ENCODE measurements at regions not wholly inside any gene's neighbourhood (a gene's known extent, or its start where the extent isn't known, plus 50 kb on each side); places are given as distances from the start of the nearest gene placed in this dataset.

GRCh38 chr3:88259045-88259444 is 109.3 kb downstream of the C3orf38 start:
- Histone ChIP-seq H2AFZ (ENCODE audit: low read depth, low read length) (no peak overlapping the region), H3K4me2 (ENCODE audit: low read length) (no peak overlapping the region), H3K27ac (ENCODE audit: low read length) (no peak overlapping the region), H3K9ac (ENCODE audit: low read length) (no peak overlapping the region), H3K4me3 (ENCODE audit: low read length) (no peak overlapping the region), H4K20me1 (ENCODE audit: insufficient read depth) (no peaks in the 10 kb centered on the region), H3F3A (ENCODE audit: insufficient read depth, low read length, poor library complexity, severe bottlenecking) (peaks cover 2% of the 10 kb centered on the region), H3K27me3 (ENCODE audit: insufficient read depth, low read depth, low read length) (no peaks in the 10 kb centered on the region), H3K36me3 (ENCODE audit: insufficient read depth, low read length) (no peaks in the 10 kb centered on the region), H3K9me2 (ENCODE audit: insufficient read depth, low read length) (no peaks in the 10 kb centered on the region), H3K9me3 (ENCODE audit: low read length) (no peaks in the 10 kb centered on the region), H3K79me2 (replicated peaks; ENCODE audit: insufficient read depth, low read length) (no peaks in the 10 kb centered on the region)
- TF ChIP-seq EZH2 (IDR thresholded peaks at IDR 0.05; ENCODE audit: borderline replicate concordance, insufficient read depth, low read length, poor library complexity, severe bottlenecking) (no peak), RAD21 (conservative IDR thresholded peaks at IDR 0.05) (no peak), MXI1 (conservative IDR thresholded peaks at IDR 0.05; ENCODE audit: poor library complexity, severe bottlenecking) (no peak), POLR2AphosphoS5 (IDR thresholded peaks at IDR 0.05) (no peak), REST (IDR thresholded peaks at IDR 0.05; ENCODE audit: borderline replicate concordance) (no peak), TAF1 (IDR thresholded peaks at IDR 0.05; ENCODE audit: low read depth) (no peak), SMC3 (conservative IDR thresholded peaks at IDR 0.05; ENCODE audit: poor library complexity) (no peak), EP300 (conservative IDR thresholded peaks at IDR 0.05; ENCODE audit: poor library complexity, severe bottlenecking) (no peak), CTCF (IDR thresholded peaks at IDR 0.05; ENCODE audit: poor library complexity, severe bottlenecking) (no peak)

- Histone ChIP-seq H3K4me2 (ENCODE audit: low read length) (no peak overlapping the region), H3K27ac (ENCODE audit: low read length) (peak overlapping the region; percentile 54), H3K9me3 (ENCODE audit: low read length) (no peaks in the 10 kb centered on the region), H3K9me2 (ENCODE audit: insufficient read depth, low read length) (no peaks in the 10 kb centered on the region), H3K4me3 (ENCODE audit: low read length) (no peak overlapping the region), H4K20me1 (ENCODE audit: insufficient read depth) (no peaks in the 10 kb centered on the region), H3K9ac (ENCODE audit: low read length) (no peak overlapping the region), H3K27me3 (ENCODE audit: insufficient read depth, low read depth, low read length) (no peaks in the 10 kb centered on the region), H3F3A (ENCODE audit: insufficient read depth, low read length, poor library complexity, severe bottlenecking) (peaks cover 2% of the 10 kb centered on the region), H3K36me3 (ENCODE audit: insufficient read depth, low read length) (no peaks in the 10 kb centered on the region), H3K79me2 (replicated peaks; ENCODE audit: insufficient read depth, low read length) (no peaks in the 10 kb centered on the region), H2AFZ (ENCODE audit: low read depth, low read length) (no peak overlapping the region)
- no peak for TF ChIP-seq REST (IDR thresholded peaks at IDR 0.05; ENCODE audit: borderline replicate concordance)
- no peak for TF ChIP-seq CTCF (IDR thresholded peaks at IDR 0.05; ENCODE audit: poor library complexity, severe bottlenecking)
- no peak for TF ChIP-seq EP300 (conservative IDR thresholded peaks at IDR 0.05; ENCODE audit: poor library complexity, severe bottlenecking)
- no peak for TF ChIP-seq POLR2AphosphoS5 (IDR thresholded peaks at IDR 0.05)
- no peak for TF ChIP-seq RAD21 (conservative IDR thresholded peaks at IDR 0.05)
- no peak for TF ChIP-seq EZH2 (IDR thresholded peaks at IDR 0.05; ENCODE audit: borderline replicate concordance, insufficient read depth, low read length, poor library complexity, severe bottlenecking)
- TF ChIP-seq MXI1 (conservative IDR thresholded peaks at IDR 0.05; ENCODE audit: poor library complexity, severe bottlenecking), result no peak
- TF ChIP-seq SMC3 (conservative IDR thresholded peaks at IDR 0.05; ENCODE audit: poor library complexity), result no peak
- TF ChIP-seq TAF1 (IDR thresholded peaks at IDR 0.05; ENCODE audit: low read depth), result no peak
Observed at GRCh38 chr3:88262527-88262926, 112.8 kb downstream of the C3orf38 start.

All from neural cell (in vitro differentiated cells).